ENCODE measurements at regions not wholly inside any gene's neighbourhood (a gene's known extent, or its start where the extent isn't known, plus 50 kb on each side); places are given as distances from the start of the nearest gene placed in this dataset.
"Not testable (repeated sequence)": the region's sequence is repeated elsewhere in the genome, so short reads cannot be mapped to it uniquely, and the experiment has no call there.

DNA sequence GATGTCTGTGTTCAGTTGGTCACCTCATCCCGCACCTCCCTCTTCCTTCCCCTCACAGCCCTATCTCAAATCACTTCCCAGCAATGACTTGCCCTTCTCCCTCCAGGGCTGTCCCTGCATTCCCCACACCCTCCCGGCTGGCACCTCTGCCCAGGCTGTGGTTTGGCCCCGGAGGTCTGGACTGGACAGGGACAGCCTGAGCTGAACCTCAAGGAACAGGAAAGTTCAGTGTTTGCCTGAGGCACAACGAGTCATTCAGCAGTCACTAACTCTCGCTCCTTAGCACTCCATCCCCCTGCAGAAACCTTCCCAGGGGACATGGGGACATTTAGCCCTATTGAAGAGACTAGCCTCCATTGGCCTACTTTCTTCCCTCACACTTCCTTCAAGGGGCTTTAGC, 58.3 kb upstream of the MAP3K1 start:
- Histone ChIP-seq H3K9me3 (no peaks in the 10 kb centered on the region), H3K4me3 (ENCODE audit: low read depth in 1 of 2, low read length in 1 of 2) (no peak overlapping the region), H3K27me3 (no peaks in the 10 kb centered on the region), H3K4me1 (ENCODE audit: control insufficient read depth in 1 of 2, insufficient read depth in 1 of 2, low read depth in 1 of 2, low read length in 1 of 2) (no peaks in the 10 kb centered on the region), H3K27ac (no peak overlapping the region), H3K36me3 (no peaks in the 10 kb centered on the region)
- TF ChIP-seq, protein P1, sequence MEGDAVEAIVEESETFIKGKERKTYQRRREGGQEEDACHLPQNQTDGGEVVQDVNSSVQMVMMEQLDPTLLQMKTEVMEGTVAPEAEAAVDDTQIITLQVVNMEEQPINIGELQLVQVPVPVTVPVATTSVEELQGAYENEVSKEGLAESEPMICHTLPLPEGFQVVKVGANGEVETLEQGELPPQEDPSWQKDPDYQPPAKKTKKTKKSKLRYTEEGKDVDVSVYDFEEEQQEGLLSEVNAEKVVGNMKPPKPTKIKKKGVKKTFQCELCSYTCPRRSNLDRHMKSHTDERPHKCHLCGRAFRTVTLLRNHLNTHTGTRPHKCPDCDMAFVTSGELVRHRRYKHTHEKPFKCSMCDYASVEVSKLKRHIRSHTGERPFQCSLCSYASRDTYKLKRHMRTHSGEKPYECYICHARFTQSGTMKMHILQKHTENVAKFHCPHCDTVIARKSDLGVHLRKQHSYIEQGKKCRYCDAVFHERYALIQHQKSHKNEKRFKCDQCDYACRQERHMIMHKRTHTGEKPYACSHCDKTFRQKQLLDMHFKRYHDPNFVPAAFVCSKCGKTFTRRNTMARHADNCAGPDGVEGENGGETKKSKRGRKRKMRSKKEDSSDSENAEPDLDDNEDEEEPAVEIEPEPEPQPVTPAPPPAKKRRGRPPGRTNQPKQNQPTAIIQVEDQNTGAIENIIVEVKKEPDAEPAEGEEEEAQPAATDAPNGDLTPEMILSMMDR (IDR thresholded peaks at IDR 0.05), result no peak

DNA sequence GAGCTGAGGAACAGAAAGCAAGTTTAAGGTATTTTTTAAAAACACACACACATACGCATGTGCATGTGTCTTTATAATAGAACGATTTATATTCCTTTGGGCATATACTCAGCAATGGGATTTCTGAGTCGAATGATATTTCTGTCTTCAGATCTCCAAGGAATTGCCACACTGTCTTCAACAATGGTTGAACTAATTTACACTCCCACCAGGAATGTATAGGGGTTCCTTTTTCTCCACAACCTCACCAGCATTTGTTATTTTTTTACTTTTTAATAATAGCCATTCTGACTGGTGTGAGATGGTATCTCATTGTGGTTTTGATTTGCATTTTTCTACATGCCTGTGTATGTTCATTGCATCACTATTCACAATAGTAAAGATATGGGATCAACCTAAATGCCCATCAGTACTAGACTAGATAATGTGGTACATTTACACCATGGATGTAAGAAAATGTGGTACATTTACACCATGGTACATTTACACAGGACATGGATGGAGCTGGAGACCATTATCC, 60.3 kb upstream of the MAP3K1 start:
- no peaks in the 10 kb centered on the region for H3K9me3 ChIP-seq
- H3K36me3 ChIP-seq, result no peaks in the 10 kb centered on the region
- H3K4me1 ChIP-seq (ENCODE audit: control insufficient read depth in 1 of 2, insufficient read depth in 1 of 2, low read depth in 1 of 2, low read length in 1 of 2), result no peaks in the 10 kb centered on the region
- no peak overlapping the region for H3K27ac ChIP-seq
- no peak overlapping the region for H3K4me3 ChIP-seq (ENCODE audit: low read depth in 1 of 2, low read length in 1 of 2)
- TF ChIP-seq, protein P1 (IDR thresholded peaks at IDR 0.05), result no peak
- no peaks in the 10 kb centered on the region for H3K27me3 ChIP-seq

DNA sequence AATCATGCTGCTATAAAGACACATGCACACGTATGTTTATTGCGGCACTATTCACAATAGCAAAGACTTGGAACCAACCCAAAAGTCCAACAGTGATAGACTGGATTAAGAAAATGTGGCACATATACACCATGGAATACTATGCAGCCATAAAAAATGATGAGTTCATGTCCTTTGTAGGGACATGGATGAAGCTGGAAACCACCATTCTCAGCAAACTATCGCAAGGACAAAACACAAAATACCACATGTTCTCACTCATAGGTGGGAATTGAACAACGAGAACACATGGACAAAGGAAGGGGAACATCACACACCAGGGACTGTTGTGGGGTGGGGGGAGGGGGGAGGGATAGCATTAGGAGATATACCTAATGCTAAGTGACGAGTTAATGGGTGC, 61.8 kb upstream of the MAP3K1 start:
- H3K36me3 ChIP-seq; H3K4me3 ChIP-seq (ENCODE audit: low read depth in 1 of 2, low read length in 1 of 2); H3K27ac ChIP-seq; H3K27me3 ChIP-seq; H3K9me3 ChIP-seq; H3K4me1 ChIP-seq (ENCODE audit: control insufficient read depth in 1 of 2, insufficient read depth in 1 of 2, low read depth in 1 of 2, low read length in 1 of 2): not testable (repeated sequence)

DNA sequence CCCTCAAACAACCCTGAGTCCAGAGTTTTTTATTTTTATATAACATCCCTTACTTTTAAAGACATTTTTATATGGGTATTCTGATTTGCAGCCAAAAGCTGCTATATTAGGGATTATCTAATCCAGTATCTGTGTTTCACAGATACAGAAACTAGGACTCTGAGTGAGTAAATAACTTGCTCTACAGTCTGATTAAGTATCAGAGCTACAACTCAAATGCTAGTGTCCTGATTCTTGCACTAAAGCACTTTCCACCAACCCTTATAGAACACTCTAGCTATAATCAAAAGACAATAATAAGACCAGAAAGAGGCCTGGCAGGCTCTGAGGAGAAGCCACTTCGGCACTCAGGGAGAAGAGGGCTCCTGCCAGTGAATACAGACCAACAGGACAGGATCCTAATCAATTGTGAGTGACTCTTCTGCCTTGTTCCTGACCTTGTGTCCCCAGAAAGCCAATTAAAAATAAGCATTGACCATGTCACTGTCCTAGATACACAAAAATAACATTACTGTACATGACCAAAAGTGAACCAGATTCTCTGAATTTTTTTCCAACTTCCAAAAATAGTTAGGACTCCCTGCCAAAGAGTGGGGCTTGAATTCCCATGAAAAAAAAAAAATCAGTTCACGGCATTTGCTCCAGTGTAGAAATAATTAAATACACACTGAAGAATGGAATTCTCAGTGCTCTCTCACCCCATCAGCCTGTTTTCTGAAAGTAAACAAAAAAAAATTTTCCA, 63.6 kb upstream of the MAP3K1 start:
- Histone ChIP-seq H3K4me1 (ENCODE audit: control insufficient read depth in 1 of 2, insufficient read depth in 1 of 2, low read depth in 1 of 2, low read length in 1 of 2) (no peaks in the 10 kb centered on the region), H3K9me3 (no peaks in the 10 kb centered on the region), H3K36me3 (no peaks in the 10 kb centered on the region), H3K27me3 (no peaks in the 10 kb centered on the region), H3K4me3 (ENCODE audit: low read depth in 1 of 2, low read length in 1 of 2) (no peak overlapping the region), H3K27ac (no peak overlapping the region)
- TF ChIP-seq, protein P1 (IDR thresholded peaks at IDR 0.05), result no peak

DNA sequence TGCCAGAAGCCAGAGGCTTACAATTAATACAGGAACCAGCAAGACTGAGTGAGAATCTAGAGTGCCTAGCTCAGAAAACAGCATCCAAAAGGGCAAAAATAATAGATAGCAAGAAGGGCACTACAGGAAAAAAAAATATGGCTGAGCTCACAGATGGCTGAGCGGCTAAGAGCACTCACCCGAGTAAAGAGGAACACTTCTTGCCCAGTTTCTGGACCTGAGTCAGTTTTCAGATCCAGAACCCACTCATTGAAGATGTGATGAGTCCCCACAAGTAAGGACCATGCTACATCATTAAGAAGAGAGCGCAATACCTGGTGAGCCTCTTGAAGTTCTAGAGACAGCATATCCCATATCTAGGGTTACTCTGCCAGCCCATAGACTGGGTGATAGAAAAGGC, 65.5 kb upstream of the MAP3K1 start:
- Histone ChIP-seq H3K4me3 (ENCODE audit: low read depth in 1 of 2, low read length in 1 of 2) (no peak overlapping the region), H3K27ac (no peak overlapping the region), H3K4me1 (ENCODE audit: control insufficient read depth in 1 of 2, insufficient read depth in 1 of 2, low read depth in 1 of 2, low read length in 1 of 2) (no peaks in the 10 kb centered on the region), H3K36me3 (no peaks in the 10 kb centered on the region), H3K9me3 (no peaks in the 10 kb centered on the region), H3K27me3 (no peaks in the 10 kb centered on the region)
- TF ChIP-seq, protein P1 (IDR thresholded peaks at IDR 0.05), result no peak

DNA sequence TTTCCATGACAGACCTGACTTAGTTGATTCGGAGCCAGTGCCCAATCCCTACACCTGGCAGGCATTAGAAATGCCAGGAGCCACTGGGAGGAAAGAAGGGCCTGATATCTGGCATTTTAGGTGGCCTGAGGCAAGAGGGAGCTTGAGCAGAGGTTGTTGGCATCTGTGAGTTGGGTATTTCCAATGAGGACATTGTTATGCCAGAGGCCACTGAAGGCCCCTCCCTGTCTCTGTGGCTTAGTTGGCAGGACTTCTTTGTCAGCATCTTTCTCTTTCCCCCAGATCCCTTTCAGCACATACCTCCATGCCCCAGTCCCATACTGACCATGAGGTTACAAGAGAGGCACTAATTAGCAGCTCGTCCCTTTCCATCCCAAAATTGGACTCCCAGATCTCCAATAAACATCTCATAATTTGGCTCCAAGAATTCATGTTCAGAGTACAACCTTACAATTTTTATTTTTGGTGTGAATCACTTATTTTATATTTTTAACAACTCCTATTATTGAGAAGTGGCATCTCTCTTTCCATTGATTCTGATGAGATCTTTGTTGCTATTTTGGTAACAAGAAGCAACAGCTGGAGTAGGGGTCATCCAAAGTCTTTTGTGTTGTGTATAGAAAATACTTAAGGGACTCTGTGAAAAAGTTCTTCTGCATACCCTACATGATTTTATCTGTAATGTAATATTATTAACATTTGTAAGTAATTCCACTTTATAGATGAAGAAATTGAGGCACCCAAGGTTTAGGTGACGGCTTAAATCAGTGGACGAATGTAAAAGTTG, 68.6 kb upstream of the MAP3K1 start:
- no peaks in the 10 kb centered on the region for H3K36me3 ChIP-seq
- TF ChIP-seq, protein P1 (IDR thresholded peaks at IDR 0.05), result no peak
- H3K4me1 ChIP-seq (ENCODE audit: control insufficient read depth in 1 of 2, insufficient read depth in 1 of 2, low read depth in 1 of 2, low read length in 1 of 2), result no peaks in the 10 kb centered on the region
- H3K27ac ChIP-seq, result no peak overlapping the region
- H3K4me3 ChIP-seq (ENCODE audit: low read depth in 1 of 2, low read length in 1 of 2), result no peak overlapping the region
- no peaks in the 10 kb centered on the region for H3K9me3 ChIP-seq
- no peaks in the 10 kb centered on the region for H3K27me3 ChIP-seq

All from neutrophil (primary cell).